H1 (cell line): ENCODE measurements at regions not wholly inside any gene's neighbourhood (a gene's known extent, or its start where the extent isn't known, plus 50 kb on each side); places are given as distances from the start of the nearest gene placed in this dataset.

ENCODE experiments used
- EGR1 ChIP-seq: IDR thresholded peaks from 2 replicates; pipeline ENCODE4 v1.6.1; 2011; ENCODE audit warnings: low read depth, low read length, borderline replicate concordance
- KDM5A ChIP-seq: fragments of 200-600 bp; IDR thresholded peaks from 2 replicates; pipeline ENCODE4 v1.7.1; 2012; ENCODE audit warnings: mild to moderate bottlenecking, low read length, inconsistent platforms, mixed read lengths
- MAFK ChIP-seq: IDR thresholded peaks from 2 replicates; pipeline ENCODE4 v1.6.1; 2012; ENCODE audit warnings: low read depth, mild to moderate bottlenecking, improper control_type of control experiment, low read length
- PHF8 ChIP-seq: fragments of 200-600 bp; sonication (generic); conservative IDR thresholded peaks from 2 replicates; pipeline ENCODE4 v1.7.1; 2012; ENCODE audit warnings: low read depth, mild to moderate bottlenecking, inconsistent platforms, low read length, moderate library complexity

- TF ChIP-seq MAFK (no peak), EGR1 (no peak), KDM5A (no peak), PHF8 (no peak)
These were observed 254.0 kb downstream of the SNCA start (continued) for GRCh38 chr4:89582756-89583505.
